PC-9 (cell line): ENCODE measurements at regions not wholly inside any gene's neighbourhood (a gene's known extent, or its start where the extent isn't known, plus 50 kb on each side); places are given as distances from the start of the nearest gene placed in this dataset.

Experiments
- EZH2 ChIP-seq: fragments of 200-600 bp; sonication (generic); IDR thresholded peaks from 2 replicates; pipeline ENCODE4 v1.8.0; 2017; ENCODE audit warnings: antibody characterized with exemption, low read depth
- TF ChIP-seq, protein P1 (sequence below): fragments of 200-600 bp; sonication (generic); conservative IDR thresholded peaks from 2 replicates; pipeline ENCODE4 v1.6.1; 2017; ENCODE audit warnings: mixed run types, antibody characterized with exemption, mild to moderate bottlenecking, moderate library complexity

DNA sequence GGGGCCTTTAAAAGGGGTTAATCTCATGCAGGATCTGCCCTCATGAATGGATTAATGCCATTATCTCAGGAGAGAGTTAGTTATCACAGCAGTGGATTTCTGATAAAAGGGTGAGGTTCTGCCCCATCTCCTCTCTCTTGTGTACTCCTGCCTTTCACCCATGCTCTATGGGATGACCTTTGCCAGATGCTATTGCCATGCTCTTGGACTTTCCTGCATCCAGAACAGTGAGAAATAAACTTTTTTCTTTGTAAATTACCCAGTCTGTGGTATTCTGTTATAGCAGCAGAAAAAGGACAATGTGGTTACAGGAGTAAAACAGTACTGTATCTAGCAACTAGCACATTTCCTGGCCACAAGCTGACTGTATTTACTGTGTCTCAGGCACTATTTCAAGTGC is 58.0 kb upstream of the CCN2 start:
- TF ChIP-seq, protein P1, sequence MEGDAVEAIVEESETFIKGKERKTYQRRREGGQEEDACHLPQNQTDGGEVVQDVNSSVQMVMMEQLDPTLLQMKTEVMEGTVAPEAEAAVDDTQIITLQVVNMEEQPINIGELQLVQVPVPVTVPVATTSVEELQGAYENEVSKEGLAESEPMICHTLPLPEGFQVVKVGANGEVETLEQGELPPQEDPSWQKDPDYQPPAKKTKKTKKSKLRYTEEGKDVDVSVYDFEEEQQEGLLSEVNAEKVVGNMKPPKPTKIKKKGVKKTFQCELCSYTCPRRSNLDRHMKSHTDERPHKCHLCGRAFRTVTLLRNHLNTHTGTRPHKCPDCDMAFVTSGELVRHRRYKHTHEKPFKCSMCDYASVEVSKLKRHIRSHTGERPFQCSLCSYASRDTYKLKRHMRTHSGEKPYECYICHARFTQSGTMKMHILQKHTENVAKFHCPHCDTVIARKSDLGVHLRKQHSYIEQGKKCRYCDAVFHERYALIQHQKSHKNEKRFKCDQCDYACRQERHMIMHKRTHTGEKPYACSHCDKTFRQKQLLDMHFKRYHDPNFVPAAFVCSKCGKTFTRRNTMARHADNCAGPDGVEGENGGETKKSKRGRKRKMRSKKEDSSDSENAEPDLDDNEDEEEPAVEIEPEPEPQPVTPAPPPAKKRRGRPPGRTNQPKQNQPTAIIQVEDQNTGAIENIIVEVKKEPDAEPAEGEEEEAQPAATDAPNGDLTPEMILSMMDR = no peak
- TF ChIP-seq EZH2 = no peak
